ENCODE measurements at regions not wholly inside any gene's neighbourhood (a gene's known extent, or its start where the extent isn't known, plus 50 kb on each side); places are given as distances from the start of the nearest gene placed in this dataset.

GRCh38 chr10:130481076-130481930, 345.1 kb downstream of the GLRX3 start:
- no peak for TF ChIP-seq POLR2A (IDR thresholded peaks at IDR 0.05)
- no peak for TF ChIP-seq EP300 (IDR thresholded peaks at IDR 0.05)
- TF ChIP-seq, protein P1, sequence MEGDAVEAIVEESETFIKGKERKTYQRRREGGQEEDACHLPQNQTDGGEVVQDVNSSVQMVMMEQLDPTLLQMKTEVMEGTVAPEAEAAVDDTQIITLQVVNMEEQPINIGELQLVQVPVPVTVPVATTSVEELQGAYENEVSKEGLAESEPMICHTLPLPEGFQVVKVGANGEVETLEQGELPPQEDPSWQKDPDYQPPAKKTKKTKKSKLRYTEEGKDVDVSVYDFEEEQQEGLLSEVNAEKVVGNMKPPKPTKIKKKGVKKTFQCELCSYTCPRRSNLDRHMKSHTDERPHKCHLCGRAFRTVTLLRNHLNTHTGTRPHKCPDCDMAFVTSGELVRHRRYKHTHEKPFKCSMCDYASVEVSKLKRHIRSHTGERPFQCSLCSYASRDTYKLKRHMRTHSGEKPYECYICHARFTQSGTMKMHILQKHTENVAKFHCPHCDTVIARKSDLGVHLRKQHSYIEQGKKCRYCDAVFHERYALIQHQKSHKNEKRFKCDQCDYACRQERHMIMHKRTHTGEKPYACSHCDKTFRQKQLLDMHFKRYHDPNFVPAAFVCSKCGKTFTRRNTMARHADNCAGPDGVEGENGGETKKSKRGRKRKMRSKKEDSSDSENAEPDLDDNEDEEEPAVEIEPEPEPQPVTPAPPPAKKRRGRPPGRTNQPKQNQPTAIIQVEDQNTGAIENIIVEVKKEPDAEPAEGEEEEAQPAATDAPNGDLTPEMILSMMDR (IDR thresholded peaks at IDR 0.05): no peak
- Histone ChIP-seq H3K27ac (no peak overlapping the region), H3K4me3 (no peak overlapping the region), H3K4me1 (no peaks in the 10 kb centered on the region), H3K9me3 (no peaks in the 10 kb centered on the region), H3K27me3 (no peaks in the 10 kb centered on the region), H3K36me3 (no peaks in the 10 kb centered on the region)
- WGBS, 2 donors: 65 to 70% methylated on average over 15 to 17 of the region's 18 CpGs
- DNase-seq (ENCODE audit: low spot score in 2 of 2): no peak

DNA sequence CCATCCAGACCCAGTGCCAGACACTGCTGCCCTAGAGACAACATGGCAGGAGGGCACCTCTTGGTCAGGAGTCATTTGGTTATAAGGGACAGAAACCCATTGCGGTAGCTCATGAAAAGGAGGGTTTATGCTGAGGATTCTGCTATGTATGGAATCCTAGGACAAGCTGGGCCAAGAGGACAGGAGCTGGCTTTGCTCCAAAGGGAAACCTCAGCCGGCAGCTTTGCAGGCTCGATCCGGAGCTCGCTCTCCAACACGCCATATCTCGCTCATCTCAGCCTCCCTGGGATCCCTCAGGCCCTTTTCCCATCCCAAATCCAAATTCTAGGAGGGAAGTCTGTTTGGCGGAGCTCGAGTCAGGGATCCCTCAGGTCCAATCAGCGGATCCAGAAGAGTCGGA, 345.7 kb downstream of the GLRX3 start:
- Histone ChIP-seq H3K36me3 (no peaks in the 10 kb centered on the region), H3K27ac (no peak overlapping the region), H3K27me3 (no peaks in the 10 kb centered on the region), H3K4me3 (no peak overlapping the region), H3K4me1 (no peaks in the 10 kb centered on the region), H3K9me3 (no peaks in the 10 kb centered on the region)
- no peak for DNase-seq (ENCODE audit: low spot score in 2 of 2)
- 47 to 60% methylated on average over 11 of the region's 11 CpGs for WGBS, 2 donors
- TF ChIP-seq, protein P1 (IDR thresholded peaks at IDR 0.05): no peak
- TF ChIP-seq EP300 (IDR thresholded peaks at IDR 0.05) (no peak), POLR2A (IDR thresholded peaks at IDR 0.05) (no peak)

DNA sequence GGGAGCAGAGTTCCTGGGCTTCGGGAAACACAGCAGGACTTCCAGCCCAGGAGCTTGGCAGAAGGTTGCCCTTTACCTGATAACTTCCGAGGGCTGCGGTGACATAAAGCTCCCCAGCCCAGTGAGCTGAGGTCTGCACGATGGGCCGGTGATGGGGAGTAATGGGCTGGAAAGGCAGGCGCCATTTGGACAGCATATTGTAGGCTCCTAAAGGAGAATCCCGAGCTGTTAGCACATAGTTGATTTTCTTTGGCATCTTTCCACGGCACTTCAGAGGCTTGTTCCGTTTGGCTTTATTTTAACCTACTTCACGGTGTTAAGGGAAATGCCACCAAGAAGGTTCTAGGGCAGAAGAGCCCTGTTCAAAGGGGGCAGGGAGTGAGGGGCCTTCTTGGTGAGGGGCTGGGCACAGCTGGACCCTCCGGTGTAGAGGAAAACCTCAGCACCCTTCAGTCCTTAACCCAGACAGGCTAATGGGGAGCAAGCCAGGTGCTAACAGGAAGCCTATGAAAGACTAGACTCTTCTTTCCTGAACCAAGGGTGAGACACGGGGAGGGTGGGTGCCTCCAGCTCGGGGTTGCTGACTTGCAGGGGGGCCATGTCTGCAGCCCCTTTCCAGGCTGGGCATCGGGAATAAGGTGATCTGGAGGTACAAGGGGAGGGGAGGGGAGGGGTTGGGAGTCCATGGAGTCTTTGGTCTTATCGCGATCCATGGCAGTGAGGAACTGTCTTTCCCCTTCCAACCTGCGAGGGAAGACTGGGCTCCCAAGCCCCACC, 347.7 kb downstream of the GLRX3 start:
- H3K36me3 ChIP-seq: no peaks in the 10 kb centered on the region
- no peak for DNase-seq (ENCODE audit: low spot score in 2 of 2)
- no peaks in the 10 kb centered on the region for H3K9me3 ChIP-seq
- H3K27me3 ChIP-seq: no peaks in the 10 kb centered on the region
- TF ChIP-seq EP300 (IDR thresholded peaks at IDR 0.05) (no peak), POLR2A (IDR thresholded peaks at IDR 0.05) (no peak)
- TF ChIP-seq, protein P1 (IDR thresholded peaks at IDR 0.05): no peak
- H3K4me1 ChIP-seq: no peaks in the 10 kb centered on the region
- no peak overlapping the region for H3K4me3 ChIP-seq
- 58 to 59% methylated on average over 17 of the region's 17 CpGs for WGBS, 2 donors
- no peak overlapping the region for H3K27ac ChIP-seq

- no peaks in the 10 kb centered on the region for H3K27me3 ChIP-seq
- H3K4me1 ChIP-seq: no peaks in the 10 kb centered on the region
- H3K27ac ChIP-seq: no peak overlapping the region
- no peak for DNase-seq (ENCODE audit: low spot score in 2 of 2)
- TF ChIP-seq POLR2A (IDR thresholded peaks at IDR 0.05): no peak
- no peak for TF ChIP-seq EP300 (IDR thresholded peaks at IDR 0.05)
- TF ChIP-seq, protein P1 (IDR thresholded peaks at IDR 0.05): no peak
- no peak overlapping the region for H3K4me3 ChIP-seq
- H3K9me3 ChIP-seq: no peaks in the 10 kb centered on the region
- 78 to 83% methylated on average over 18 of the region's 18 CpGs for WGBS, 2 donors
- no peaks in the 10 kb centered on the region for H3K36me3 ChIP-seq
Observed at GRCh38 chr10:130484468-130485180, 348.4 kb downstream of the GLRX3 start.
